NCI-H1417 treated with DMSO at 0.1 percent for 48 hours (cell line): ENCODE measurements at regions not wholly inside any gene's neighbourhood (a gene's known extent, or its start where the extent isn't known, plus 50 kb on each side); places are given as distances from the start of the nearest gene placed in this dataset.

Experiments used
- DNase-seq: peaks from one replicate; lab custom pipeline; 2025; lab: John Stamatoyannopoulos, UW

- no peak for DNase-seq
Measured at GRCh38 chr6:90720404-90720803, 133.5 kb upstream of the MAP3K7 start.

- DNase-seq = no peak
Measured at GRCh38 chr6:90719321-90720195, 132.7 kb upstream of the MAP3K7 start.

- no peak for DNase-seq
Measured at GRCh38 chr6:90716376-90716775, 129.5 kb upstream of the MAP3K7 start.

- no peak for DNase-seq
Measured at GRCh38 chr6:90715093-90715655, 128.3 kb upstream of the MAP3K7 start.

GRCh38 chr6:90714319-90714718 lies 127.4 kb upstream of the MAP3K7 start:
- DNase-seq = no peak

GRCh38 chr6:90712114-90712513 lies 125.2 kb upstream of the MAP3K7 start:
- no peak for DNase-seq

- no peak for DNase-seq
Measured at GRCh38 chr6:90709431-90709996, 122.6 kb upstream of the MAP3K7 start.

- no peak for DNase-seq
Measured at GRCh38 chr6:90708206-90708737, 121.4 kb upstream of the MAP3K7 start.

GRCh38 chr6:90707246-90707645 lies 120.4 kb upstream of the MAP3K7 start:
- no peak for DNase-seq

GRCh38 chr6:90703336-90703735 lies 116.5 kb upstream of the MAP3K7 start:
- DNase-seq = no peak

GRCh38 chr6:90701926-90702325 lies 115.1 kb upstream of the MAP3K7 start:
- DNase-seq = no peak

GRCh38 chr6:90701146-90701781 lies 114.4 kb upstream of the MAP3K7 start:
- DNase-seq = no peak

- no peak for DNase-seq
Measured at GRCh38 chr6:90695316-90695715, 108.4 kb upstream of the MAP3K7 start.

- DNase-seq = no peak
Measured at GRCh38 chr6:90694802-90695201, 107.9 kb upstream of the MAP3K7 start.

GRCh38 chr6:90691823-90692222 lies 105.0 kb upstream of the MAP3K7 start:
- no peak for DNase-seq

- DNase-seq = no peak
Measured at GRCh38 chr6:90689172-90689571, 102.3 kb upstream of the MAP3K7 start.

- DNase-seq = no peak
Measured at GRCh38 chr6:90687775-90688380, 101.0 kb upstream of the MAP3K7 start.

GRCh38 chr6:90681863-90682262 lies 95.0 kb upstream of the MAP3K7 start:
- no peak for DNase-seq

- DNase-seq = no peak
Measured at GRCh38 chr6:90678049-90678779, 91.3 kb upstream of the MAP3K7 start.

GRCh38 chr6:90677440-90677839 lies 90.6 kb upstream of the MAP3K7 start:
- DNase-seq = no peak

- no peak for DNase-seq
Measured at GRCh38 chr6:90676516-90677300, 89.8 kb upstream of the MAP3K7 start.
